OCI-LY7 (cell line): ENCODE measurements at regions not wholly inside any gene's neighbourhood (a gene's known extent, or its start where the extent isn't known, plus 50 kb on each side); places are given as distances from the start of the nearest gene placed in this dataset.

Source experiments
- CTCF ChIP-seq: fragments of 200-600 bp; sonication (generic); conservative IDR thresholded peaks from 2 replicates; pipeline ENCODE4 v1.5.1; 2014; ENCODE audit warnings: mild to moderate bottlenecking, antibody characterized with exemption, low read length, moderate library complexity, mixed read lengths
- EZH2phosphoT487 ChIP-seq: fragments of 200-600 bp; sonication (generic); IDR thresholded peaks from 2 replicates; pipeline ENCODE4 v1.6.1; 2018; ENCODE audit warnings: low read depth, borderline replicate concordance, mild to moderate bottlenecking, mixed run types, antibody characterized with exemption, low read length, moderate library complexity, mixed read lengths

- TF ChIP-seq CTCF (no peak), EZH2phosphoT487 (no peak)
Measured at GRCh38 chr6:76495909-76496308, 423.4 kb upstream of the IMPG1 start.
